HepG2 (cell line): ENCODE measurements at regions not wholly inside any gene's neighbourhood (a gene's known extent, or its start where the extent isn't known, plus 50 kb on each side); places are given as distances from the start of the nearest gene placed in this dataset.

Source experiments
- GLI4 ChIP-seq: sonication (generic); formaldehyde crosslinking; IDR thresholded peaks from 2 replicates; pipeline ENCODE4 v1.5.1; 2020; ENCODE audit warnings: missing genetic modification reagents, mild to moderate bottlenecking, moderate library complexity, borderline replicate concordance
- GRHL1 ChIP-seq: sonication (generic); formaldehyde crosslinking; conservative IDR thresholded peaks from 2 replicates; pipeline ENCODE4 v1.8.0; 2022; ENCODE audit warnings: missing genetic modification reagents
- HOXA3 ChIP-seq: sonication (generic); formaldehyde crosslinking; IDR thresholded peaks from 2 replicates; pipeline ENCODE4 v1.5.0; 2020; ENCODE audit warnings: missing genetic modification reagents
- IRF9 ChIP-seq: sonication (generic); formaldehyde crosslinking; IDR thresholded peaks from 2 replicates; pipeline ENCODE4 v1.8.0; 2022; ENCODE audit warnings: missing genetic modification reagents, mild to moderate bottlenecking, borderline replicate concordance
- RBFOX2 ChIP-seq: fragments of 200-400 bp; formaldehyde crosslinking; IDR thresholded peaks from 2 replicates; pipeline ENCODE4 v1.6.1; 2017; ENCODE audit warnings: low read depth, mild to moderate bottlenecking, low read length
- RELA ChIP-seq: sonication (generic); formaldehyde crosslinking; IDR thresholded peaks from 2 replicates; pipeline ENCODE4 v1.4.0; 2020; ENCODE audit warnings: missing genetic modification reagents
- REST ChIP-seq, 2 experiments: IDR thresholded peaks; 2 replicates each; pipeline ENCODE4 v1.6.1; 2011 to 2012; ENCODE audit warnings: low read length in 2 of 2, borderline replicate concordance in 1 of 2, low read depth in 1 of 2, mild to moderate bottlenecking in 1 of 2, moderate library complexity in 1 of 2
- SAP130 ChIP-seq: IDR thresholded peaks from 2 replicates; pipeline ENCODE4 v1.6.1; 2016; ENCODE audit warnings: low read depth
- SIN3B ChIP-seq: fragments of 150-350 bp; IDR thresholded peaks from 2 replicates; pipeline ENCODE4 v1.6.1; 2014; ENCODE audit warnings: low read length
- SP1 ChIP-seq, 2 experiments: fragments of 450-650 bp in 1 of 2; sonication (generic) in 1 of 2; formaldehyde crosslinking in 1 of 2; IDR thresholded peaks; 2 replicates each; pipeline versions ENCODE4 v1.4.0 to v1.6.1; 2016 to 2020; ENCODE audit warnings: missing genetic modification reagents in 1 of 2
- STAG1 ChIP-seq: sonication (generic); formaldehyde crosslinking; IDR thresholded peaks from 2 replicates; pipeline ENCODE4 v1.4.0; 2020; ENCODE audit warnings: missing genetic modification reagents
- TCF7 ChIP-seq: sonication (generic); IDR thresholded peaks from 2 replicates; pipeline ENCODE4 v1.6.1; 2016; ENCODE audit warnings: antibody characterized with exemption, low read depth
- THAP9 ChIP-seq: sonication (generic); formaldehyde crosslinking; IDR thresholded peaks from 2 replicates; pipeline ENCODE4; 2020; ENCODE audit warnings: missing genetic modification reagents, mild to moderate bottlenecking, borderline replicate concordance
- XRCC5 ChIP-seq: fragments of 200-400 bp; formaldehyde crosslinking; optimal IDR thresholded peaks from 2 replicates; pipeline ENCODE3; 2017; ENCODE audit warnings: mild to moderate bottlenecking, low read length
- ZFP82 ChIP-seq: sonication (generic); formaldehyde crosslinking; IDR thresholded peaks from 2 replicates; pipeline ENCODE4 v1.5.1; 2020; ENCODE audit warnings: mild to moderate bottlenecking, missing genetic modification reagents, borderline replicate concordance
- ZNF24 ChIP-seq: fragments of 450-650 bp; IDR thresholded peaks from 2 replicates; pipeline ENCODE4 v1.6.1; 2017; ENCODE audit warnings: antibody characterized with exemption, mild to moderate bottlenecking
- ZNF292 ChIP-seq: sonication (generic); formaldehyde crosslinking; IDR thresholded peaks from 2 replicates; pipeline ENCODE4 v1.8.1; 2022; ENCODE audit warnings: mild to moderate bottlenecking, low read depth, missing genetic modification reagents, borderline replicate concordance
- ZNF30 ChIP-seq: sonication (generic); formaldehyde crosslinking; IDR thresholded peaks from 2 replicates; pipeline ENCODE4 v1.5.0; 2020; ENCODE audit warnings: mild to moderate bottlenecking, missing genetic modification reagents
- ZNF44 ChIP-seq: sonication (generic); formaldehyde crosslinking; IDR thresholded peaks from 2 replicates; pipeline ENCODE4 v1.5.1; 2020; ENCODE audit warnings: mild to moderate bottlenecking, missing genetic modification reagents
- ZNF510 ChIP-seq: sonication (generic); formaldehyde crosslinking; IDR thresholded peaks from 2 replicates; pipeline ENCODE4 v1.4.0; 2020; ENCODE audit warnings: low read depth, mild to moderate bottlenecking, missing genetic modification reagents
- ZNF792 ChIP-seq: IDR thresholded peaks from 2 replicates; pipeline ENCODE4 v1.6.1; 2016
- ZZZ3 ChIP-seq: sonication (generic); formaldehyde crosslinking; IDR thresholded peaks from 2 replicates; pipeline ENCODE4 v1.4.0; 2020; ENCODE audit warnings: missing genetic modification reagents, mild to moderate bottlenecking, borderline replicate concordance

- no peak for TF ChIP-seq REST (IDR thresholded peaks at IDR 0.05; ENCODE audit: borderline replicate concordance in 1 of 2, low read depth in 1 of 2, low read length in 2 of 2)
- TF ChIP-seq ZNF510 (CRISPR knock-in tag) = no peak
- no peak for TF ChIP-seq SIN3B
- no peak for TF ChIP-seq HOXA3 (CRISPR knock-in tag)
- no peak for TF ChIP-seq GLI4 (CRISPR knock-in tag)
- no peak for TF ChIP-seq ZNF24
- no peak for TF ChIP-seq THAP9 (CRISPR knock-in tag)
- TF ChIP-seq RELA (CRISPR knock-in tag) = no peak
- TF ChIP-seq RBFOX2 = no peak
- TF ChIP-seq ZNF292 (CRISPR knock-in tag) = no peak
- peak; percentile 73 for TF ChIP-seq STAG1
- no peak for TF ChIP-seq IRF9 (CRISPR knock-in tag)
- no peak for TF ChIP-seq GRHL1 (CRISPR knock-in tag)
- TF ChIP-seq SAP130 (CRISPR knock-in tag) = no peak
- peak; percentile 88 for TF ChIP-seq XRCC5
- no peak for TF ChIP-seq ZNF792 (CRISPR knock-in tag)
- TF ChIP-seq ZZZ3 = 0 out of 2 replicates have a peak, but pooled peaks have one; percentile 41
- no peak for TF ChIP-seq ZNF44 (CRISPR knock-in tag)
- TF ChIP-seq SP1 (IDR thresholded peaks at IDR 0.05) = 0 out of 2 replicates have a peak, but pooled peaks have one; percentile 68
- TF ChIP-seq SP1 (CRISPR knock-in tag; IDR thresholded peaks at IDR 0.05) = no peak
- no peak for TF ChIP-seq TCF7
- no peak for TF ChIP-seq ZFP82 (CRISPR knock-in tag)
- TF ChIP-seq ZNF30 (CRISPR knock-in tag) = no peak
Observed at GRCh38 chr20:23245553-23246181, 104.9 kb upstream of the NXT1 start (continued).
